OCI-LY7 (cell line): ENCODE measurements at regions not wholly inside any gene's neighbourhood (a gene's known extent, or its start where the extent isn't known, plus 50 kb on each side); places are given as distances from the start of the nearest gene placed in this dataset.

Experiments used
- CTCF ChIP-seq: fragments of 200-600 bp; sonication (generic); conservative IDR thresholded peaks from 2 replicates; pipeline ENCODE4 v1.5.1; 2014; ENCODE audit warnings: mild to moderate bottlenecking, antibody characterized with exemption, low read length, moderate library complexity, mixed read lengths
- EZH2phosphoT487 ChIP-seq: fragments of 200-600 bp; sonication (generic); IDR thresholded peaks from 2 replicates; pipeline ENCODE4 v1.6.1; 2018; ENCODE audit warnings: low read depth, borderline replicate concordance, mild to moderate bottlenecking, mixed run types, antibody characterized with exemption, low read length, moderate library complexity, mixed read lengths

- no peak for TF ChIP-seq CTCF
- TF ChIP-seq EZH2phosphoT487, result no peak
Observed at GRCh38 chr6:169944415-169944814, 193.0 kb downstream of the ERMARD start.
